H1 (cell line): ENCODE measurements at regions not wholly inside any gene's neighbourhood (a gene's known extent, or its start where the extent isn't known, plus 50 kb on each side); places are given as distances from the start of the nearest gene placed in this dataset.

Source experiments
- CTCF ChIA-PET: fragments of 300-600 bp; sonication (Branson Sonifier 250); formaldehyde crosslinking; loops from one replicate; lab custom pipeline; 2021; ENCODE audit not compliant: partially characterized antibody; lab: Charles Lee
- POLR2A ChIA-PET: fragments of 300-600 bp; sonication (Branson Sonifier 250); formaldehyde crosslinking; loops from one replicate; lab custom pipeline; 2021; ENCODE audit warnings: inconsistent platforms; ENCODE audit not compliant: partially characterized antibody; lab: Charles Lee
- DNase-seq, 2 experiments: peaks; one replicate each; pipeline versions ENCODE4 v3.0.0 to v3.0.0-alpha.2; 2010 to 2022; ENCODE audit warnings: low spot score in 2 of 2, low read depth in 1 of 2, mixed read lengths in 1 of 2
- FAIRE-seq: peaks from 2 replicates; lab custom pipeline; 2011; peaks lifted over from hg19 to GRCh38; lab: Jason Lieb, UNC
- H2AFZ ChIP-seq: 2 replicates; pipeline ENCODE4 v1.8.1; 2012; ENCODE audit warnings: low read length, inconsistent platforms
- H2AK5ac ChIP-seq: 2 replicates; pipeline ENCODE4 v1.6.1; 2013; ENCODE audit warnings: low read depth, low read length
- H2BK120ac ChIP-seq: replicated peaks from 2 replicates; pipeline ENCODE3; 2013; ENCODE audit warnings: low read depth, low read length, inconsistent platforms
- H2BK12ac ChIP-seq: 2 replicates; pipeline ENCODE4 v1.6.1; 2013; ENCODE audit warnings: low read depth, low read length
- H2BK15ac ChIP-seq: 2 replicates; pipeline ENCODE4 v1.6.1; 2013; ENCODE audit warnings: low read length
- H2BK20ac ChIP-seq: 2 replicates; pipeline ENCODE4 v1.6.1; 2013; ENCODE audit warnings: low read length
- H2BK5ac ChIP-seq: 2 replicates; pipeline ENCODE4 v1.6.1; 2013; ENCODE audit warnings: low read depth, low read length
- H3K14ac ChIP-seq: 2 replicates; pipeline ENCODE4 v1.6.1; 2013; ENCODE audit warnings: inconsistent platforms; ENCODE audit not compliant: insufficient read length
- H3K18ac ChIP-seq: 2 replicates; pipeline ENCODE4 v1.6.1; 2013; ENCODE audit warnings: low read length; ENCODE audit errors: extremely low read depth
- H3K23ac ChIP-seq: 2 replicates; pipeline ENCODE4 v1.6.1; 2013; ENCODE audit warnings: inconsistent platforms; ENCODE audit not compliant: insufficient read length
- H3K23me2 ChIP-seq: 2 replicates; pipeline ENCODE4 v1.6.1; 2013; ENCODE audit warnings: low read depth, low read length
- H3K27ac ChIP-seq: 2 replicates; pipeline ENCODE4 v1.6.1; 2011; ENCODE audit warnings: low read depth, low read length, inconsistent platforms
- H3K27me3 ChIP-seq, 4 experiments: replicated peaks in 1 of 4; 1 replicate in 1 of 4; 2 replicates in 3 of 4; pipeline versions ENCODE4 v1.6.1 to v1.8.1; 2011 to 2013; ENCODE audit warnings: low read length in 3 of 4, mild to moderate bottlenecking in 3 of 4, inconsistent platforms in 2 of 4, mixed read lengths in 2 of 4, moderate library complexity in 1 of 4; ENCODE audit not compliant: control insufficient read depth in 3 of 4, insufficient read depth in 3 of 4; ENCODE audit errors: extremely low read depth in 1 of 4
- H3K36me3 ChIP-seq, 4 experiments: 2 replicates each; pipeline versions ENCODE4 v1.6.1 to v1.8.1; 2011 to 2013; ENCODE audit warnings: mild to moderate bottlenecking in 4 of 4, low read length in 3 of 4, moderate library complexity in 2 of 4, control low read depth in 1 of 4, inconsistent platforms in 1 of 4; ENCODE audit not compliant: insufficient read depth in 4 of 4, control insufficient read depth in 2 of 4
- H3K4ac ChIP-seq: replicated peaks from 2 replicates; pipeline ENCODE3; 2013; ENCODE audit warnings: low read length, low read depth, mixed read lengths, inconsistent platforms; ENCODE audit not compliant: insufficient read length
- H3K4me1 ChIP-seq, 4 experiments: replicated peaks in 1 of 4; 1 replicate in 1 of 4; 2 replicates in 3 of 4; pipeline versions ENCODE4 v1.6.1 to v1.8.1; 2011 to 2013; ENCODE audit warnings: low read length in 3 of 4, inconsistent platforms in 2 of 4, mixed read lengths in 1 of 4; ENCODE audit not compliant: insufficient read depth in 4 of 4, control insufficient read depth in 3 of 4
- H3K4me2 ChIP-seq, 2 experiments: 2 replicates each; pipeline versions ENCODE4 v1.6.1 to v1.8.1; 2011 to 2013; ENCODE audit warnings: low read depth in 2 of 2, low read length in 2 of 2, control low read depth in 1 of 2, inconsistent platforms in 1 of 2, mild to moderate bottlenecking in 1 of 2; ENCODE audit not compliant: insufficient read depth in 1 of 2
- H3K4me3 ChIP-seq, 4 experiments: fragments of 200-600, 300-600 bp in 1 of 4; sonication (generic), shearing (Covaris generic), sonication (Bioruptor Twin) in 1 of 4; 2 replicates each; pipeline versions ENCODE4 v1.5.1 to v1.8.1; 2011 to 2016; ENCODE audit warnings: low read length in 4 of 4, low read depth in 3 of 4, control low read depth in 2 of 4, inconsistent platforms in 2 of 4, mild to moderate bottlenecking in 2 of 4, mixed read lengths in 1 of 4, moderate library complexity in 1 of 4; ENCODE audit not compliant: insufficient read depth in 2 of 4; ENCODE audit errors: extremely low read depth in 1 of 4
- H3K56ac ChIP-seq: replicated peaks from 2 replicates; pipeline ENCODE3; 2013; ENCODE audit warnings: low read depth, mild to moderate bottlenecking, mixed read lengths, low read length, inconsistent platforms; ENCODE audit not compliant: insufficient read length
- H3K79me1 ChIP-seq: 2 replicates; pipeline ENCODE4 v1.6.1; 2013; ENCODE audit warnings: low read depth, low read length, control low read depth
- H3K79me2 ChIP-seq, 2 experiments: 2 replicates each; pipeline versions ENCODE4 v1.6.1 to v1.8.1; 2012 to 2013; ENCODE audit warnings: low read length in 2 of 2, mild to moderate bottlenecking in 2 of 2, inconsistent platforms in 1 of 2; ENCODE audit not compliant: insufficient read depth in 2 of 2, control insufficient read depth in 1 of 2
- H3K9ac ChIP-seq, 4 experiments: replicated peaks in 1 of 4; 1 replicate in 1 of 4; 2 replicates in 3 of 4; pipeline versions ENCODE4 v1.6.1 to v1.8.1; 2011 to 2013; ENCODE audit warnings: low read depth in 3 of 4, low read length in 3 of 4, control low read depth in 2 of 4, mild to moderate bottlenecking in 2 of 4, moderate library complexity in 2 of 4, inconsistent platforms in 1 of 4; ENCODE audit errors: extremely low read depth in 1 of 4
- H3K9me3 ChIP-seq, 2 experiments: 2 replicates each; pipeline versions ENCODE4 v1.6.1 to v1.8.1; 2012 to 2013; ENCODE audit warnings: mild to moderate bottlenecking in 2 of 2, moderate library complexity in 2 of 2, control low read depth in 1 of 2, inconsistent platforms in 1 of 2, low read depth in 1 of 2, low read length in 1 of 2, mixed read lengths in 1 of 2; ENCODE audit not compliant: insufficient read depth in 2 of 2
- H4K20me1 ChIP-seq, 2 experiments: replicated peaks in 1 of 2; 2 replicates each; pipeline versions ENCODE3 to v1.8.1; 2011 to 2013; ENCODE audit warnings: inconsistent platforms in 2 of 2, low read length in 2 of 2, mild to moderate bottlenecking in 1 of 2; ENCODE audit not compliant: insufficient read depth in 2 of 2, control insufficient read depth in 1 of 2
- H4K5ac ChIP-seq: 2 replicates; pipeline ENCODE4 v1.6.1; 2013; ENCODE audit warnings: low read length, low read depth, mixed read lengths, inconsistent platforms; ENCODE audit not compliant: insufficient read length
- H4K8ac ChIP-seq: 2 replicates; pipeline ENCODE4 v1.8.0; 2013; ENCODE audit warnings: mild to moderate bottlenecking, moderate library complexity, low read length, inconsistent platforms; ENCODE audit not compliant: insufficient read depth; ENCODE audit errors: extremely low read depth
- H4K91ac ChIP-seq: replicated peaks from 2 replicates; pipeline ENCODE3; 2013; ENCODE audit warnings: low read length, mixed read lengths, inconsistent platforms; ENCODE audit not compliant: insufficient read length
- EGR1 ChIP-seq: IDR thresholded peaks from 2 replicates; pipeline ENCODE4 v1.6.1; 2011; ENCODE audit warnings: low read depth, low read length, borderline replicate concordance
- EZH2 ChIP-seq: fragments of 200-600 bp; sonication (generic); IDR thresholded peaks from 2 replicates; pipeline ENCODE4 v1.7.1; 2012; ENCODE audit warnings: low read depth, mild to moderate bottlenecking, moderate library complexity, low read length, inconsistent platforms; ENCODE audit not compliant: severe bottlenecking
- SIX5 ChIP-seq: IDR thresholded peaks from 2 replicates; pipeline ENCODE4 v1.6.1; 2011; ENCODE audit warnings: mild to moderate bottlenecking, low read depth, low read length
- SP2 ChIP-seq: IDR thresholded peaks from 2 replicates; pipeline ENCODE4 v1.6.1; 2012; ENCODE audit warnings: mild to moderate bottlenecking, low read length, inconsistent platforms
- TCF12 ChIP-seq: IDR thresholded peaks from 2 replicates; pipeline ENCODE4 v1.6.1; 2011; ENCODE audit warnings: low read depth, mild to moderate bottlenecking, low read length

- Histone ChIP-seq H2BK12ac (no peak overlapping the region), H4K8ac (no peak overlapping the region), H3K79me1 (no peaks in the 10 kb centered on the region), H3K23me2 (no peaks in the 10 kb centered on the region), H2AK5ac (no peak overlapping the region), H3K4me3 (no peak overlapping the region), H3K4me1 (no peaks in the 10 kb centered on the region), H3K23ac (no peak overlapping the region), H3K56ac (no peak overlapping the region), H3K27me3 (no peaks in the 10 kb centered on the region), H4K20me1 (no peaks in the 10 kb centered on the region), H2BK20ac (no peak overlapping the region), H3K36me3 (no peaks in the 10 kb centered on the region), H2BK5ac (no peak overlapping the region), H4K91ac (no peak overlapping the region), H2BK15ac (no peak overlapping the region), H3K9me3 (peaks cover 0 to 9% of the 10 kb centered on the region in 2 experiments; a peak in 1 of 4 replicates), H3K18ac (no peak overlapping the region), H2BK120ac (no peak overlapping the region), H2AFZ (no peak overlapping the region), H3K27ac (no peak overlapping the region), H3K4ac (no peak overlapping the region)
- no peak for FAIRE-seq
- ChIA-PET CTCF (no interaction called here), POLR2A (no interaction called here)
- TF ChIP-seq TCF12 (no peak), SP2 (no peak), EZH2 (no peak), SIX5 (no peak), EGR1 (no peak)
- TF ChIP-seq, all 59 proteins: peak for 0
- no peak overlapping the region for H4K5ac ChIP-seq
- H3K79me2 ChIP-seq: no peaks in the 10 kb centered on the region
- no peak for DNase-seq
- H3K9ac ChIP-seq: no peak overlapping the region
- H3K4me2 ChIP-seq: no peak overlapping the region
- no peak overlapping the region for H3K14ac ChIP-seq
Observed at GRCh38 chr7:112554591-112554990, 73.8 kb downstream of the LSMEM1 start.
